Upper lobe of right lung (tissue), 1 donor: ENCODE measurements at regions not wholly inside any gene's neighbourhood (a gene's known extent, or its start where the extent isn't known, plus 50 kb on each side); places are given as distances from the start of the nearest gene placed in this dataset.
A peak's percentile ranks its signal among the peaks of the same experiment; 100 is the strongest.

ENCODE experiments used
- ATAC-seq: fragments of 200-7000 bp; cut with Tn5 transposase; one replicate; pipeline ENCODE4 v1.9.1; 2020; ENCODE audit warnings: mild to moderate bottlenecking, moderate library complexity
- DNase-seq: peaks from one replicate; pipeline ENCODE4 v3.0.0-alpha.2; 2020
- H3K27ac ChIP-seq: fragments of 200-600 bp; one replicate; pipeline ENCODE4 v1.8.0; 2022
- H3K27me3 ChIP-seq: fragments of 200-600 bp; one replicate; pipeline ENCODE4 v1.8.0; 2022; ENCODE audit warnings: mild to moderate bottlenecking
- H3K36me3 ChIP-seq: fragments of 200-600 bp; one replicate; pipeline ENCODE4 v1.8.0; 2022
- H3K4me1 ChIP-seq: fragments of 200-600 bp; one replicate; pipeline ENCODE4 v1.8.0; 2022
- H3K4me3 ChIP-seq: fragments of 200-600 bp; one replicate; pipeline ENCODE4 v1.8.0; 2022; ENCODE audit warnings: mild to moderate bottlenecking
- H3K9me3 ChIP-seq: fragments of 200-600 bp; one replicate; pipeline ENCODE4 v1.8.0; 2022
- CTCF ChIP-seq: fragments of 200-600 bp; IDR thresholded peaks from one replicate; pipeline ENCODE4 v1.8.0; 2022; ENCODE audit warnings: antibody characterized with exemption
- intact Hi-C: fragments of 100-400 bp; cut with DNase I; formaldehyde crosslinking; loops from one replicate; pipeline ENCODE4 v1.11.0; 2022
- donor health status: DM: no; HTN: yes; CAD: no; lungs with severe emphysema.

GRCh38 chr20:48469026-48469425, 358.8 kb downstream of the PREX1 start:
- Histone ChIP-seq H3K27ac (no peak overlapping the region), H3K4me1 (no peaks in the 10 kb centered on the region), H3K4me3 (no peak overlapping the region), H3K27me3 (no peaks in the 10 kb centered on the region), H3K36me3 (no peaks in the 10 kb centered on the region), H3K9me3 (no peaks in the 10 kb centered on the region)
- no peak for DNase-seq
- no peak for ATAC-seq
- intact Hi-C loops: no loop called here
- TF ChIP-seq CTCF: no peak

GRCh38 chr20:48468571-48468970, 359.2 kb downstream of the PREX1 start:
- no peak overlapping the region for H3K4me3 ChIP-seq
- intact Hi-C loops: no loop called here
- DNase-seq (no peak), ATAC-seq (no peak)
- no peaks in the 10 kb centered on the region for H3K9me3 ChIP-seq
- H3K36me3 ChIP-seq: no peaks in the 10 kb centered on the region
- H3K27ac ChIP-seq: no peak overlapping the region
- H3K4me1 ChIP-seq: no peaks in the 10 kb centered on the region
- H3K27me3 ChIP-seq: no peaks in the 10 kb centered on the region
- no peak for TF ChIP-seq CTCF

- ATAC-seq: peak; percentile 45
- H3K36me3 ChIP-seq: no peaks in the 10 kb centered on the region
Measured at GRCh38 chr20:48467622-48468021, 360.2 kb downstream of the PREX1 start.

GRCh38 chr20:48465271-48465670, 362.5 kb downstream of the PREX1 start:
- H3K27ac ChIP-seq: no peak overlapping the region
- ATAC-seq (no peak), DNase-seq (no peak)
- H3K4me1 ChIP-seq: no peaks in the 10 kb centered on the region
- no peaks in the 10 kb centered on the region for H3K36me3 ChIP-seq
- TF ChIP-seq CTCF: no peak
- H3K27me3 ChIP-seq: no peaks in the 10 kb centered on the region
- intact Hi-C loops: no loop called here
- no peak overlapping the region for H3K4me3 ChIP-seq
- H3K9me3 ChIP-seq: no peaks in the 10 kb centered on the region

More at GRCh38 chr20:48467622-48468021, 360.2 kb downstream of the PREX1 start:
- Histone ChIP-seq H3K27me3 (no peaks in the 10 kb centered on the region), H3K4me3 (no peak overlapping the region), H3K27ac (no peak overlapping the region), H3K4me1 (no peaks in the 10 kb centered on the region), H3K9me3 (no peaks in the 10 kb centered on the region)
- intact Hi-C loops: no loop called here
- no peak for TF ChIP-seq CTCF
- peak; percentile 22 for DNase-seq

- intact Hi-C loops: no loop called here
- peaks cover 1% of the 10 kb centered on the region for H3K27me3 ChIP-seq
- no peak overlapping the region for H3K27ac ChIP-seq
- no peak overlapping the region for H3K4me3 ChIP-seq
- peak; percentile 12 for ATAC-seq
- H3K9me3 ChIP-seq: no peaks in the 10 kb centered on the region
- no peak for TF ChIP-seq CTCF
- H3K36me3 ChIP-seq: no peaks in the 10 kb centered on the region
- no peak for DNase-seq
- H3K4me1 ChIP-seq: no peaks in the 10 kb centered on the region
Measured at GRCh38 chr20:48463916-48464315, 363.9 kb downstream of the PREX1 start.

- ATAC-seq (no peak), DNase-seq (no peak)
- TF ChIP-seq CTCF: no peak
- no peak overlapping the region for H3K4me3 ChIP-seq
- H3K27ac ChIP-seq: no peak overlapping the region
- no peaks in the 10 kb centered on the region for H3K36me3 ChIP-seq
- intact Hi-C loops: no loop called here
- H3K4me1 ChIP-seq: no peaks in the 10 kb centered on the region
- peaks cover 6% of the 10 kb centered on the region for H3K27me3 ChIP-seq
- no peaks in the 10 kb centered on the region for H3K9me3 ChIP-seq
Measured at GRCh38 chr20:48463096-48463720, 364.6 kb downstream of the PREX1 start.
